GM12865 (cell line): ENCODE measurements at regions not wholly inside any gene's neighbourhood (a gene's known extent, or its start where the extent isn't known, plus 50 kb on each side); places are given as distances from the start of the nearest gene placed in this dataset.

ENCODE experiments used
- DNase-seq: peaks from one replicate; pipeline ENCODE4 v3.0.0; 2010; ENCODE audit warnings: low read depth
- H3K4me3 ChIP-seq: 2 replicates; pipeline ENCODE4 v1.5.1; 2011; ENCODE audit warnings: mild to moderate bottlenecking, low read depth, low read length, control low read depth
- CTCF ChIP-seq: IDR thresholded peaks from 2 replicates; pipeline ENCODE4 v1.5.1; 2011; ENCODE audit warnings: low read length, control low read depth, low read depth, inconsistent platforms; ENCODE audit not compliant: insufficient read depth; ENCODE audit errors: missing control alignments

- TF ChIP-seq CTCF, result no peak
- DNase-seq, result no peak
- no peak overlapping the region for H3K4me3 ChIP-seq
Observed at GRCh38 chr20:63145156-63145555, 70.8 kb downstream of the YTHDF1 start.

- no peak for DNase-seq
- H3K4me3 ChIP-seq, result no peak overlapping the region
- no peak for TF ChIP-seq CTCF
Observed at GRCh38 chr20:63142933-63143332, 73.0 kb downstream of the YTHDF1 start.

- no peak for TF ChIP-seq CTCF
- DNase-seq, result no peak
- H3K4me3 ChIP-seq, result no peak overlapping the region
Observed at GRCh38 chr20:63141531-63141930, 74.4 kb downstream of the YTHDF1 start.

GRCh38 chr20:63140514-63141433 is 75.2 kb downstream of the YTHDF1 start:
- TF ChIP-seq CTCF, result no peak
- H3K4me3 ChIP-seq, result no peak overlapping the region
- DNase-seq, result no peak

- TF ChIP-seq CTCF, result no peak
- no peak overlapping the region for H3K4me3 ChIP-seq
- no peak for DNase-seq
Observed at GRCh38 chr20:63139837-63140236, 76.1 kb downstream of the YTHDF1 start.

- DNase-seq, result no peak
- H3K4me3 ChIP-seq, result no peak overlapping the region
- no peak for TF ChIP-seq CTCF
Observed at GRCh38 chr20:63139356-63139755, 76.6 kb downstream of the YTHDF1 start.
